AG08396 (cell line): ENCODE measurements at regions not wholly inside any gene's neighbourhood (a gene's known extent, or its start where the extent isn't known, plus 50 kb on each side); places are given as distances from the start of the nearest gene placed in this dataset.
"Not testable (repeated sequence)": the region's sequence is repeated elsewhere in the genome, so short reads cannot be mapped to it uniquely, and the experiment has no call there.

ENCODE experiments used
- DNase-seq: peaks from one replicate; pipeline ENCODE4 v3.0.0; 2012; ENCODE audit warnings: low spot score, mixed read lengths

- DNase-seq = no peak
These were observed 201.3 kb downstream of the GIPC2 start for GRCh38 chr1:78247079-78247478.

DNA sequence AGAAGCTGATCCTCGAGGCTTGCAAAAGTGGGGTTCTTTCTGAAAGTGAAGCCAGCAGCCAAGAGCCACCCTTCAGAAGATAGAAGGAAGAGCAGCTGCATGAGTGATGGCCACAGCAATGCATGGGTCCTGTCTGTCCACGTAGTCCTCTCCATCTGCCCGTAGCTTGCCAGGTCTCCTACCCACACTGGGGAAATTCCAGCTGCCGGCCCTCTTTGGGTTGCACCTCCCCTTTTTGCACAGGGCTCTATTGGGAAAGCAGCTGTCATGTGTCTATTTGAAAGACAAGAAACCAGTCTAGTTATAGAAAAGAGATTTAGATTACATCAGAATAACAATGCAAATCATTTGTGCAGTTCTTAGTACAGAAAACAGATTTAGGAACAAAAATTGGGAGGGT lies 204.4 kb downstream of the GIPC2 start:
- no peak for DNase-seq

DNA sequence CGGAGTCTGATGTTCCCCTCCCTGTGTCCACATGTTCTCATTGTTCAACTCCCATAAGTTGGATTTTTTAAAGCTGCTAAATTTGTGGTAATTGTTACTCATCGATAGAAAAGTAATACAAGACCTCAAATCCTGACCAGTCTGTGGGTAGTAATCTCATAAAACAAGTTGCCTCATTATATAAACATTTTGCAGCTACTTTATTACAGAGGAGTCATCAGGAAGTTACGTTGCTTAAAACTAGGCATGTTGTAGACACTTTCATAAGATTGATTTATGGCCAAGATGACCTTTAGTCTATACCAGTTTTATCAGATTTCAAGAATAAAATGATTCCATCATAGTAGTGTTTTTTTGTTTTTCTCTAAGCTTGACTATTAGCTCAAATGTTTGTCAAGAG lies 208.8 kb downstream of the GIPC2 start:
- DNase-seq = no peak

DNA sequence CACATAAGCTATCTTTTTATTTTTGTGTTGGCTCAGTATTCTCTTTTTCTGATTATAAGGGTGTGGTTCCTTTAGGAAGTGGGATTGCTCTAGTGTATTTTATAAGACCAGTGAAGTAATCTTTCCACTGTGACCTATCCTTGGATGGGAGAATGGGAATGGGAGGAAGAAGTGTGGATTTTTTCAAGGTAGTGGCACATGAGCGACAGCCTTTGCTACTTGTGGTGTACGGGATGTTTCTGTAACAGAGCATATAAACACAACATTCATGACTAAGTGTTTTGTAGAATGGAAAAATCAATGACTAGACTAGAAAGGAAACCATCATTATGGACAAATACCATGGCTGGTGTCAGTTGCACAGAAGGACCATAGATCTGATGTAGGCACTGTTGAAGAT lies 209.6 kb downstream of the GIPC2 start:
- DNase-seq = no peak

DNA sequence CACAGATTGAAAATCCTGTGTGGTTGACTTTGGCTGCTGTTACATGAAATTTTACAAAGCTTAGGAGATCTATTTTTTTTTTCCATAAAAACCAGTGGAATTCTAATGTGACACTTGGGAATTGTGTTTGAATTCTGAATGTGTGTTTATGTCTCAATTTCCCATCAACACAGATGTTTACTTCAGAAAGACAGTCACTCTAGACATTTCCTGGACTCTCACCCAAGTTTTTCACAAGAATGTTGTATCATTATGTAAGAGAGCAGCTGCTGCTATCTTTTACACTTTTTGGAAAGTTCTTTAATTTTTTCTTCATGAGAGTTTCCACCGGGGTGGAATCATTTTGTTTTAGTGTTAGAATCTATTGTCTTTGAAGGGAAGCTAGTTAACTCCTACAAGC lies 210.1 kb downstream of the GIPC2 start:
- DNase-seq = no peak

GRCh38 chr1:78263459-78263858 lies 217.7 kb downstream of the GIPC2 start:
- DNase-seq = no peak

DNA sequence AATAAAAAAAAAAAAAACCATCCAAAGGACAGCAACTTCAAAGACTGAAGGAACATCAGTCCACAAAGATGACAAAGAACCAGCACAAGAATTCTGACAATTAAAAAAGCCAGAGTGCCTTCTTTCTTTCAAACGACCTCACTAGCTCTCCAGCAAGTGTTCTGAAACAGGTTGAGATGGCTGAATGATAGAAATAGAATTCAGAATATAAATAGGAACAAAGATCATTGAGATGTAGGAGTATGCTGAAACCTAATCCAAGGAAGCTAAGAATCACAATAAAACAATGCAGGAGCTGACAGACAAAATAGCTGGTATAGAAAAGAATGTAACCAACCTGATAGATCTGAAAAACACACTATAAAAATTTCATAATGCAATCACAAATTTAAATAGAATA lies 218.2 kb downstream of the GIPC2 start:
- DNase-seq = no peak

DNA sequence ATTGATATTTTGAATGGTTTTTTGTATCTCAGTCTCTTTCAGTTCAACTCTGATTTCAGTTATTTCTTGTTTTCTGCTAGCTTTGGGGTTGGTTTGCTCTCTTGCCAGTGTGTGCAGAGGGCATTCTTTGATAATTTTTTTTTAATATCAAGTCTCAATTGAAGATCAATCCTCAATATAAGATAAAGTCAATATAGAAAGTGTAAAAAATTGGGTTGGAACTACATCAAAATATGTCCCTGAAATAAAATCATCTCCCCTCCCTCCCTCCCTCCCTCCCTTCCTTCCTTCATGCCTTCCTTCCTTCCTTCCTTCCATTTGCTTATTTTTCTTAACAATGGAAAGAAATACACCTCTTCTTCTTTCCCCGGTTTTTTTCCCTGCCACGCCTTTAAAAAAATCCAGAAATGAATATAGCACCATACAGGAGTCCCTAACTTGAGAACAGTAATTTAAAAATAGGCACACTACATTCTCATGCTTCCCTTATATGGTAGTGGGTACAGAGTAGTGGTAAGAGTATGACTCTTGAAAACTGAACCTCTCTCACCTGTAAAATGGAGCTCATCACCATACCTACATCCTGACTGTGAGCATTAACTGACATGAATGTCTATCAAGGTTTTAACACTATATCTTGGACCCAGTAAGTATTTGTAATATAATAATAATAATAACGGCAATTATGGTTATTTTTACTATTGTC lies 221.9 kb downstream of the GIPC2 start:
- DNase-seq = no peak

GRCh38 chr1:78269591-78269990 lies 221.2 kb upstream of the PTGFR start:
- DNase-seq = no peak

- not testable (repeated sequence) for DNase-seq
These were observed 219.4 kb upstream of the PTGFR start for GRCh38 chr1:78271423-78271822.

DNA sequence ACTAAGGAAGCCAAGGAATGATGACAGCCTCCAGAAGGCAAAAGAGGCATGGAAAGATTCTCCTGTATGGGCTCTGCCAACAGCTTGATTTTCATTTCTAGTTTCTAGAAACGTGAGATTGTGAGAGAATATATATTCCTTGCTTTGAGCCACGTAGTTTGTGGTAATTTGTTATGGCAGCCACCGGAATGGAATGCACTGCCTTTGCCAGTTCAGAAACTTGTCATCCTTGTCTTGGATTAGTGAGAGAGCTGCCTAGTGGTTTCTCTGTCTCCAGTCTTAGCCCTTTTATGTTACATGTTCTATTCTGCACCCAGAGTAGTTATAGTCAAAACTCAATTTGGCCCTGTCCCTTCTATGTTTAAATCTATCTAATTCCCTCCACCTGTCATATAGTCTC lies 216.0 kb upstream of the PTGFR start:
- DNase-seq = peak; percentile 46

DNA sequence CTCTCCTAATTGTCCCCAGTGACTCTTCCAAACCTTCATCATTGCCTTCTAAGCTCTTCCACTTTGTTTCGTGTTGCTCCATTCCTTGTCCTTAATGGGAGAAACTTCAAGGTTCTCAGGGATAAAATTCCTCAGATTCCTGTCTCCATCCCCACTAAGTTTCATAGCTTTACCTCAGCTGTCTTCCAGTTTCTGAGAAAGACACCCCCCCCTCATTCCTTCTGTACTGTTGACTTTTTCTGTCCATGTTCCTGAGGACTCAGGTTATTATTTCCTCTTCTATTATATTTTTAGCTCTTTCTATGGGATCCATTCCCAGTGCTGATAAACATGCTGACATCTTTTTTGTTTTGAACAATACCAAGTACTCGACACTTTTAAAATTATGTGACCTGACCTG lies 215.3 kb upstream of the PTGFR start:
- no peak for DNase-seq

- DNase-seq = no peak
These were observed 214.7 kb upstream of the PTGFR start for GRCh38 chr1:78275906-78276685.

GRCh38 chr1:78277253-78277652 lies 213.5 kb upstream of the PTGFR start:
- peak; percentile 55 for DNase-seq

DNA sequence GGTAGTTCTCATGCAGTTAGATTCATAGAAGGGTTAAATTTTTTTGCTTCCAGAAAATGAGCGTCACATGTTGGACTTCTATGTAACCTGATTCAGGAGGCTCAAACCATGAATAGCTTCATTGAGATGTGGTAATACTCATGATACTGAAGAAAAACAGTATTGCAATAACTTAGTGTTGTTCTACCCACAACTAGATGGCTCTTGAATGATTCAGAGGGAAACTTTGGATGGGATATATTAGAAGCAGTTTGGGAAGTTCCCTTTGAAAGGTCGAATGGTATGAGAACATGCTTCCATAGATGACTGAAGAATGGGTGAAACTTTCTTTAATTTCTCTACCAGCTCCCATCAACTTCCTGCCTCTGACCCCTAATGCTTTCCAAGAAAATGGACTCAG lies 211.7 kb upstream of the PTGFR start:
- peak; percentile 47 for DNase-seq

DNA sequence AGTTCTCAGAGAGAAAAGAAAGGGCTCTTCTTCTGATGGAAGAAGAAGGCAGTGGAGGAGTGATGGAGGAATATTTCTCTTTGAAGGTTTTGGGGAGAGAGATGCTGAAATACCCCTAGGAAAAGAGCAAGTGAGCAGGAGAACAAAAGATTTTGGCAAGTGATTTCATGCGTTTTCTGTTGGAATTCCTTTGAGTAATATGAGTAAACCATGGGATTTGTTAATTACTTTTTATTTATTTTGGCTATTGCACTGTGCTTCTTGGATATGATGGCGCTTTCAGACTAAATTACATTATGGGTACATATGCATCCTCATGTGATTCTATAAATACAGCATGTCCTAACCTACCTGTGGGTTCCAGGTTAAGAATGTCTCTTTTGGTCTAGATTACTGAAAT lies 210.1 kb upstream of the PTGFR start:
- DNase-seq = no peak

- no peak for DNase-seq
These were observed 209.2 kb upstream of the PTGFR start for GRCh38 chr1:78281580-78281979.

GRCh38 chr1:78283691-78284090 lies 207.1 kb upstream of the PTGFR start:
- no peak for DNase-seq

- DNase-seq = no peak
These were observed 206.4 kb upstream of the PTGFR start for GRCh38 chr1:78284354-78284753.

DNA sequence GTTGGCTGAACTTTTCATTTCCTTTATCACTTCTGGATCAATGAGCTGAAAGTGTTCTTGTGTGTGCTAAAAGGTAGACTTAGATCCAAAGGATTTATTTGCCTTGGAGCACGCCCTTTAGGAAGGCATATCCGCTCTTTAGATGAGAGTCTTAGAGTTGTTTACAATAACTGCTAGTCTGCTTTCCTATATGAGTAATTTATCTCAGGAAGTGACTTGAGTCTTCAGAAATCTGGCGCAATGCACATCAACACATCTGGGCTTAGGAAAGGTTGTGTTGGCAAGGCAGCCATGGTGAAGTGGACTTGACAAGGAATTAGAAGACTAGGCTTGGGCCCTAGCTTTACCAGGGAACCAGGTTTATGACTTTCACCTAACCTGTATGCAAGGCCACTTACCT lies 204.1 kb upstream of the PTGFR start:
- no peak for DNase-seq

DNA sequence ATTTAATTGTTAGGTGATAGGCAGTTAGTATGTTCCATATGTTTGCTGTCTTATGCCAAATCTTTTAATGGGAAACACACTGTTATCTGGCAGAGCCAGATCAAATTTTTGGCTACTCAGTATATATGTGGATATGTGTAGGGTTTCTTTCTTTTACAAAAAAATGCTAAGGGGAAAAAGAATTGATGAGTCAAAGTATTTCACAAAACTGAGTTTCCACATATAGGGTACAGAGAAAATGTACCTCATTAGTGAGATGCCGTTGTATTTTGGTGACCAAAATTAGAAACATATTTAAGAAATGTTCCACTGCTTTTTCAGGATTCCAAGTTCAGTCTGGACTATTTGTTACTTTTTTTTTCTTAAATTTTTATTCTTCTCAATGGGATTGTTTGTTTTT lies 201.2 kb upstream of the PTGFR start:
- DNase-seq = no peak

DNA sequence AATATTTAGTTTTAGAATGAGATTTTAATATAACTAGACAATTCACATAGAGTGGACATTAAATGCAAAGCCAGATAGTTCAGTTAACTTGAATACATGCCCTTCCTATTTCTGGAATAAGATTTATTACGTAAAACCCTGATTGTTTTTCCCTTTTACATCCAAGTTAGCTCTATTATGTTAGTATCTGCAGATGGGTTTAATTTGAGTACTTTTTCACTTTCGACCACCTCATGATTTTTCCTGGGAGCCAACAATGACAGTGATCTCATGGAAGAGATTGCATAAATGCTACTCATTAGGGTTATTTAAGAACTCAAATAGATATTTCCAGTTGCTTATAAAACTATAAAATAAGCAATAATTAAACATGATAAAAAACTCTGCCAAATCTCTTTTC lies 199.4 kb upstream of the PTGFR start:
- no peak for DNase-seq

GRCh38 chr1:78291872-78292271 lies 198.9 kb upstream of the PTGFR start:
- no peak for DNase-seq

- no peak for DNase-seq
These were observed 198.4 kb upstream of the PTGFR start for GRCh38 chr1:78292361-78292760.
